ENCODE measurements at regions not wholly inside any gene's neighbourhood (a gene's known extent, or its start where the extent isn't known, plus 50 kb on each side); places are given as distances from the start of the nearest gene placed in this dataset.

DNA sequence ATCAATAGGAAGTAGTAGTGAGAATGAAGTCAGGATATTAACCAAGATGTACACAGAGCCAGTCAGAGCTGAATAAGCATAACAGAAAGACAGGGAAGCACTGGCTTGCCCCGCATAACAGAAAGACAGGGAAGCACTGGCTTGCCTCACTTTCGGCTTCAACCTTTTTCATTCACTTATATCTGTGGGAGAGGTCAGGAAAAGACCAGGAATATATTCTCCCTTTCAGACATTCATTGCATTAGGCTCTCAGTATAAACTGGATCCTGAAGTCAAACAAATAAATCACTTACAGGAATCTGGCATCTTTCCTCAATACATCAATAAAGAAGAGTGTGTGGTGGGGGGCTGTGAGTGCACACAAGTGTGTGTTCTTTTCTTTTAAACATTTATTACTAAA lies 437.6 kb downstream of the C6orf118 start:
- no peak for TF ChIP-seq CTCF (IDR thresholded peaks at IDR 0.05)
- no peak for TF ChIP-seq POLR2A (IDR thresholded peaks at IDR 0.05)
